Mesothelial cell of epicardium (in vitro differentiated cells): ENCODE measurements at regions not wholly inside any gene's neighbourhood (a gene's known extent, or its start where the extent isn't known, plus 50 kb on each side); places are given as distances from the start of the nearest gene placed in this dataset.

Source experiments
- DNase-seq, 2 experiments: peaks; one replicate each; pipeline ENCODE4 v3.0.0; 2021; ENCODE audit warnings: low spot score in 2 of 2; ENCODE audit not compliant: unreplicated experiment in 2 of 2
- H3K27ac Mint-ChIP-seq: 2 replicates; pipeline ENCODE4 v1.8.0; 2021; ENCODE audit warnings: mixed read lengths
- H3K27me3 Mint-ChIP-seq: 2 replicates; pipeline ENCODE4 v1.8.0; 2021; ENCODE audit warnings: low read depth, mixed read lengths
- H3K36me3 Mint-ChIP-seq: 2 replicates; pipeline ENCODE4 v1.8.0; 2021; ENCODE audit warnings: mixed read lengths
- H3K4me1 Mint-ChIP-seq: 2 replicates; pipeline ENCODE4 v1.8.0; 2021; ENCODE audit warnings: mixed read lengths
- H3K4me3 Mint-ChIP-seq: 2 replicates; pipeline ENCODE4 v1.8.0; 2021; ENCODE audit warnings: mild to moderate bottlenecking, moderate library complexity, mixed read lengths
- H3K9me3 Mint-ChIP-seq: 2 replicates; pipeline ENCODE4 v1.8.0; 2021; ENCODE audit warnings: mixed read lengths
- TF ChIP-seq, protein P1 (sequence below): fragments of 200-600 bp; sonication (generic); IDR thresholded peaks from one replicate; pipeline ENCODE4 v1.5.0; 2021; ENCODE audit warnings: antibody characterized with exemption; ENCODE audit not compliant: unreplicated experiment

DNA sequence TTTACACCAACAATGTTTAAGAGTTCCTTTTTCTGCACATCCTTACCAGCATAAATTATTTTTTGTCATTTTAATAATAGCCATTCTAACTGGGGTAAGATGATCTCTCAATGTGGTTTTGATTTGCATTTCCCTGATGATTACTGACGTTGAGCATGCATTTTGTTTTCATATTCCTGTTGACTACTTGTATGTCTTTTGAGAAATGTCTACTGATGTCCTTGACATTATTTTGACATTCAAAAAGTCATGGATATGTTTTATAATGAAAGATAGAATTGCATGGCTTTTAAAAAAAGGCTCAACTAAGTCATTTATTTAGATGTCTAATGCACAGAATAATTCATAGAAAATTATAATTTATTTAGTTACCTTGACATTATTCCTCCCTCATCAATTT lies 381.6 kb upstream of the C9orf72 start:
- Mint-ChIP-seq H3K27ac (no peak overlapping the region), H3K4me3 (no peak overlapping the region), H3K36me3 (no peaks in the 10 kb centered on the region), H3K27me3 (peaks cover 4% of the 10 kb centered on the region), H3K4me1 (no peaks in the 10 kb centered on the region), H3K9me3 (no peaks in the 10 kb centered on the region)
- DNase-seq: no peak
- TF ChIP-seq, protein P1, sequence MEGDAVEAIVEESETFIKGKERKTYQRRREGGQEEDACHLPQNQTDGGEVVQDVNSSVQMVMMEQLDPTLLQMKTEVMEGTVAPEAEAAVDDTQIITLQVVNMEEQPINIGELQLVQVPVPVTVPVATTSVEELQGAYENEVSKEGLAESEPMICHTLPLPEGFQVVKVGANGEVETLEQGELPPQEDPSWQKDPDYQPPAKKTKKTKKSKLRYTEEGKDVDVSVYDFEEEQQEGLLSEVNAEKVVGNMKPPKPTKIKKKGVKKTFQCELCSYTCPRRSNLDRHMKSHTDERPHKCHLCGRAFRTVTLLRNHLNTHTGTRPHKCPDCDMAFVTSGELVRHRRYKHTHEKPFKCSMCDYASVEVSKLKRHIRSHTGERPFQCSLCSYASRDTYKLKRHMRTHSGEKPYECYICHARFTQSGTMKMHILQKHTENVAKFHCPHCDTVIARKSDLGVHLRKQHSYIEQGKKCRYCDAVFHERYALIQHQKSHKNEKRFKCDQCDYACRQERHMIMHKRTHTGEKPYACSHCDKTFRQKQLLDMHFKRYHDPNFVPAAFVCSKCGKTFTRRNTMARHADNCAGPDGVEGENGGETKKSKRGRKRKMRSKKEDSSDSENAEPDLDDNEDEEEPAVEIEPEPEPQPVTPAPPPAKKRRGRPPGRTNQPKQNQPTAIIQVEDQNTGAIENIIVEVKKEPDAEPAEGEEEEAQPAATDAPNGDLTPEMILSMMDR: no peak

DNA sequence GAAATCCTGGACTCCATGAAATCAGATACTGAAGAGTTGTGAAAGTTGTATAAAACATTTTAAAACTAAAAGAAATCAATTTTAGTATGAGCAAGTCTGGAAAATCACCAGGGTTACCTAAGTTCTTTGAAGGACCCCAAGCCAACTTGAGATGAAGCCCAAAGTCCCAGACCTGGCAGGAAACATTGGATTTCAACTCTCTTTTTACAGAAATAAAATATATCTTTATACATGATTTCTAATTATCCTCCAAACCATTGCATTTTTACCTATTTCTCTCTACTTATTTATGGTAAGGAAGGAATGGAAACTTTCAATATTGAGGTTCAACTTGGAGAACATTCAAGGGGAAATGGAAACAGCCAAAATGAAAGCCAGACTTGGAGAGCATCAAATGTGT lies 390.6 kb upstream of the C9orf72 start:
- H3K9me3 Mint-ChIP-seq: no peaks in the 10 kb centered on the region
- TF ChIP-seq, protein P1: no peak
- peaks cover 2% of the 10 kb centered on the region for H3K27me3 Mint-ChIP-seq
- no peak for DNase-seq
- H3K27ac Mint-ChIP-seq: no peak overlapping the region
- H3K4me1 Mint-ChIP-seq: peaks cover 16% of the 10 kb centered on the region
- no peaks in the 10 kb centered on the region for H3K36me3 Mint-ChIP-seq
- no peak overlapping the region for H3K4me3 Mint-ChIP-seq

GRCh38 chr9:27967210-27967609 lies 393.9 kb upstream of the C9orf72 start:
- TF ChIP-seq, protein P1: no peak
- no peaks in the 10 kb centered on the region for H3K9me3 Mint-ChIP-seq
- no peaks in the 10 kb centered on the region for H3K27me3 Mint-ChIP-seq
- no peak for DNase-seq
- peaks cover 16% of the 10 kb centered on the region for H3K4me1 Mint-ChIP-seq
- H3K4me3 Mint-ChIP-seq: no peak overlapping the region
- no peak overlapping the region for H3K27ac Mint-ChIP-seq
- no peaks in the 10 kb centered on the region for H3K36me3 Mint-ChIP-seq

DNA sequence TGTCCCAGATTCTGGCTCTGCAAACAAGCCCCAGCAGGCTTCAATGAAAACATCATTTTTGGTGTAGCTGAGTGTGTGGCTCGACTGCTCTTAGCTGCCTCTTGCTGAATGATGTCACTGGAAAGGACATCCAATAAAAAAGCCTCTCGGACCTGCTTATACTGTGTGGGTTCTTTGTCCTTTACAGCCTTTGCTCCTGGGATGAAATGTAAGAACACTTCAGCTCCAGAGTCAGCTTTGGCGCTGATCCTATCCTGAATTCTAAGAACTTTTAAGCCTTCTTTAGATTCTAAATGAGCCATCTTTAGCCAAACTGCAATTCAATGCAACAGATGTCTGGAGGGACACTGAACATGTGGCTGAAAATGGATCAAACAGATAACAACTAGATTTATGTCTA lies 404.6 kb upstream of the C9orf72 start:
- Mint-ChIP-seq H3K27ac (no peak overlapping the region), H3K27me3 (no peaks in the 10 kb centered on the region), H3K4me1 (peaks cover 2% of the 10 kb centered on the region), H3K4me3 (no peak overlapping the region), H3K36me3 (no peaks in the 10 kb centered on the region), H3K9me3 (no peaks in the 10 kb centered on the region)
- no peak for DNase-seq
- TF ChIP-seq, protein P1: no peak

DNA sequence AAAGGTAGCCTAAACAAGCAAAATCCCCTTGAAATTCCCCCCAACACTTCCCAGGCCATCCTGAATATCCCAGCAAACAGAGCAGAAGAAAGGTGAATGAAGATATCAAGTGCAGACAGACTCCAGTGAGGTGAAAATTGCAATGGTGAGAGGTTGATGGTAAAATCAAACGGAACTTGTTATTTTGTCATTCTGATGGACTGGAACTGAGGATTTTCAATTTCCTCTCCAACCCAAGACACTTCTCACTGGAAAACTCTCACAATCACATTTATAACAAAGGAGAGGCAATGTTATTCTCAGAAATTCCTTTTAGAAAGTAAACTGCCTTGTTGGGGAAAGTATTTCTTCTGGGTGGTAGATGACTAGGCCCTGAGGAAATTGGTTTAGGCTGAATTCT lies 412.4 kb upstream of the C9orf72 start:
- Mint-ChIP-seq H3K4me3 (no peak overlapping the region), H3K9me3 (peaks cover 8% of the 10 kb centered on the region), H3K27me3 (peaks cover 2% of the 10 kb centered on the region), H3K4me1 (no peaks in the 10 kb centered on the region), H3K27ac (no peak overlapping the region), H3K36me3 (peaks cover 2% of the 10 kb centered on the region)
- TF ChIP-seq, protein P1: no peak
- no peak for DNase-seq

DNA sequence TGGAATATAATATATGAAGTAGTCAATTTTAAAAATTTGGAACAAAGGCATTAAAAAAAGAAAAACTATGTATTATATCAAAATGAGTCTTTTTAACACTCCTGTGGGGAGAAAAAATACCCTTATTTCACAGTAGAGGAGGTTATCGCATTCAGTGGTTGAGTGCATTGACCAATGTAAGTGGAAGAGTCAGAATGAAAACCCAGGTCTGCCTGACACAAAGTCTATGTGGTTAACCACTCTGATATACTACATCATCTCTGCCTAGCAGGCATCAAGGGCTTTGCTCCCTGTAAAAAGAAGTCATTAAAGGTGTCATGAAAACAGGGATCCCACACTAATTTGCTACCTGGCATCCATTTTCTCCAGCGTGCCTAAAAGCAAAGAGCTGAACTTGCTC lies 417.2 kb upstream of the C9orf72 start:
- TF ChIP-seq, protein P1: no peak
- H3K9me3 Mint-ChIP-seq: peaks cover 8% of the 10 kb centered on the region

More for the DNA sequence above, 417.2 kb upstream of the C9orf72 start:
- H3K27me3 Mint-ChIP-seq: no peaks in the 10 kb centered on the region
- DNase-seq: no peak
- no peak overlapping the region for H3K4me3 Mint-ChIP-seq
- peaks cover 2% of the 10 kb centered on the region for H3K36me3 Mint-ChIP-seq
- H3K4me1 Mint-ChIP-seq: peaks cover 10% of the 10 kb centered on the region
- H3K27ac Mint-ChIP-seq: no peak overlapping the region
